GM10266 (cell line): ENCODE measurements at regions not wholly inside any gene's neighbourhood (a gene's known extent, or its start where the extent isn't known, plus 50 kb on each side); places are given as distances from the start of the nearest gene placed in this dataset.

Experiments used
- DNase-seq: peaks from one replicate; pipeline ENCODE4 v3.0.0; 2012; ENCODE audit errors: extremely low spot score
- TF ChIP-seq, protein P1 (sequence below): IDR thresholded peaks from 2 replicates; pipeline ENCODE4 v1.5.1; 2012; ENCODE audit warnings: mild to moderate bottlenecking, low read depth; ENCODE audit not compliant: control insufficient read depth, insufficient read depth; ENCODE audit errors: missing control alignments

DNA sequence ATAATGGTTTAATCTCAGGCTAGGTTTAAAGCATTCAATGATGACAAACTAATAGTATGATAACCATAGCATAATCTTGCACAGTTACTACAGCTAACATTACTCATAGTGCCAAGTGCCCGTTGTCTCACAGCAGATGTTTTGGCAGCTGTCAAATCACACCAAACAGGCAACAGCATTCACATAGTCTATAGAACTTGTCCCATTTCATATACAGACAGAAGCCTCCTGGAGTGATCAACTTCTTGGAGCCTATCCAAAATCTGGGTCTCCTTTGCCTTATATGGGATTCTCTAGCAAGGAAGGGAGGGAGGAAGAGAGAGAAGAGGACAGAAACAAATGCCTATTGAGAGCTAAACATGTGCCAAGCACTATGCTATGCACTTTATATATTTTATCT, 250.6 kb upstream of the ZP4 start:
- DNase-seq = no peak
- TF ChIP-seq, protein P1, sequence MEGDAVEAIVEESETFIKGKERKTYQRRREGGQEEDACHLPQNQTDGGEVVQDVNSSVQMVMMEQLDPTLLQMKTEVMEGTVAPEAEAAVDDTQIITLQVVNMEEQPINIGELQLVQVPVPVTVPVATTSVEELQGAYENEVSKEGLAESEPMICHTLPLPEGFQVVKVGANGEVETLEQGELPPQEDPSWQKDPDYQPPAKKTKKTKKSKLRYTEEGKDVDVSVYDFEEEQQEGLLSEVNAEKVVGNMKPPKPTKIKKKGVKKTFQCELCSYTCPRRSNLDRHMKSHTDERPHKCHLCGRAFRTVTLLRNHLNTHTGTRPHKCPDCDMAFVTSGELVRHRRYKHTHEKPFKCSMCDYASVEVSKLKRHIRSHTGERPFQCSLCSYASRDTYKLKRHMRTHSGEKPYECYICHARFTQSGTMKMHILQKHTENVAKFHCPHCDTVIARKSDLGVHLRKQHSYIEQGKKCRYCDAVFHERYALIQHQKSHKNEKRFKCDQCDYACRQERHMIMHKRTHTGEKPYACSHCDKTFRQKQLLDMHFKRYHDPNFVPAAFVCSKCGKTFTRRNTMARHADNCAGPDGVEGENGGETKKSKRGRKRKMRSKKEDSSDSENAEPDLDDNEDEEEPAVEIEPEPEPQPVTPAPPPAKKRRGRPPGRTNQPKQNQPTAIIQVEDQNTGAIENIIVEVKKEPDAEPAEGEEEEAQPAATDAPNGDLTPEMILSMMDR = no peak

DNA sequence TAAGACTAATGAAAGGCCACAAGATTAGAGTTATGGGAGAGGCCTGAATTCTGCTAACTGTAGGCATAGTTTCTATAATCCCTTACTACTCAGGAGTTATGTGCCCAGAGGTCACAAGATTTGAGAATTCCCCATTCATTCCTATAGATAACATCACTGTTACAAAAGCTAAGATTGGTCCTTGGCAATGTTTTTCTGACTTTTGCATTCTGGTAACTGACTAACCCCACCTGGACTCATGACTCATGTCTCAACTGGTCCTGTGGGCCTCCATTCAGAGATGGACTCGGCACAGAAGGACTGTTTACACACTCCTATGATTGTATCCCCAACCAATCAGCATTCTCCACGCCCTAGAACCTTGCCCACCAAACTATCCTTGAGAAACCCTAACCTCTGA, 249.0 kb upstream of the ZP4 start:
- TF ChIP-seq, protein P1 = no peak

GRCh38 chr1:238138059-238138626, 247.4 kb upstream of the ZP4 start:
- no peak for DNase-seq
- TF ChIP-seq, protein P1 = no peak

More for the DNA sequence above, 249.0 kb upstream of the ZP4 start:
- no peak for DNase-seq

GRCh38 chr1:238135708-238136664, 245.3 kb upstream of the ZP4 start:
- TF ChIP-seq, protein P1 = no peak
- no peak for DNase-seq

- TF ChIP-seq, protein P1 = no peak
- no peak for DNase-seq
Measured at GRCh38 chr1:238129677-238130076, 239.0 kb upstream of the ZP4 start.

DNA sequence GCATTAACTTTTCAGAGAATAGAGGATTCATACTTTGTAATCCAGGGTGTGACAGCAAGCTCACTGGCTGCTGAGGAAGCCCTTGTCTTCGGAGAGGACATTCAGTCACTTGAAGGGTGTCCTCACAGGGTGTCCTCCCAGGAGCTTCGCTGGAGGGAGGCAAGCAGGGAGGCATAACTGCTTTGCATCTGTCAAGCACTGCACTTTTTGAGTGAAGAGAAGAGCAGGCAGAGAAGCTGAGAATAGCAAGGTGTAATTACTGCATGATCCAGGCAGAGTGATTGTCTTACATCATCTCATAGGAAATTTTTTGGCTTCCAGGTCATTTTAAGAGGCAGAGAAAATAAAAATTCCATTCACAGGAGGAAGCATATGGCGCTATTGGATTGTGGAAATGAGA, 232.5 kb upstream of the ZP4 start:
- TF ChIP-seq, protein P1 = no peak

GRCh38 chr1:238119861-238120260, 229.1 kb upstream of the ZP4 start:
- TF ChIP-seq, protein P1 = no peak
- DNase-seq = no peak

More for the DNA sequence above, 232.5 kb upstream of the ZP4 start:
- no peak for DNase-seq
